ENCODE measurements at regions not wholly inside any gene's neighbourhood (a gene's known extent, or its start where the extent isn't known, plus 50 kb on each side); places are given as distances from the start of the nearest gene placed in this dataset.
"Not testable (repeated sequence)": the region's sequence is repeated elsewhere in the genome, so short reads cannot be mapped to it uniquely, and the experiment has no call there.

DNA sequence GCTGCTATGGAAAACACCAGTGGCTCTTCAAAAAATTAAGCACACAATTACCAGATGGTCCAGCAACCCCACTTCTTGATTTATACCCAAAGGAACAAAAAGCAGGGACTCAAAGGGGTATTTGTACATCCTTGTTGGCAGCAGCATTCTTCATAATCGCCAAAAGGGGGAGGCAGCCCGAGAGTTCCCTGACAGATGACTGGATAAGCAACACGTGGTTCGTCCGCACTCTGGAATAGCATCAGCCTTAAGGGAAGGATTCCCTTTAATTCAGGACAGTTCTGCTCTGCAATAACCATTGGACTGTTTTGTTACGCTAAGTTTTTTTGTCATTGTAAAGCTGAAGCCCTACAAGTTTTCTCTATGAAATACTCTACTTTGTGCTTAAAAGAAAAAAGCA lies 76.7 kb upstream of the TWIST2 start:
- no peak for DNase-seq

DNA sequence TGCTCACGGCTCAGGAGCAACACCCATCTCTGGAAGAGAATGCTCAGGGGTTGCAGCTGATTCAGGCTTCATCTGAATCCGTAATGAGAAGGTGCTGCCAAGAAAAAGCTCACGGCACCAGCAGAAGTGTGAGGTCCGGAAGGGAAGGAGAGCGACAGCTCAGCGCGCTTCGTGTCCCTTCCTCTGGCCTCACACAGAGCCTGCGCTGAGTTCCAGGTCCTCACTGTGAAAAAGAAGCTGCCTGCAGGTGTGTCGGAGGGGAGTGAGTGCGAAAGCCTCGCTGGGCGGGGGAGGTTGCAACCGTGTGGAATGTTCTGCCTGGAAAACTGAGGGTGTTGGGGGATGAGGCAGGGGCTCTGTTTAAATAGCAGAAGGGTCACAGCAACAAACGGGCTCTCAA lies 76.2 kb upstream of the TWIST2 start:
- no peak for DNase-seq

DNA sequence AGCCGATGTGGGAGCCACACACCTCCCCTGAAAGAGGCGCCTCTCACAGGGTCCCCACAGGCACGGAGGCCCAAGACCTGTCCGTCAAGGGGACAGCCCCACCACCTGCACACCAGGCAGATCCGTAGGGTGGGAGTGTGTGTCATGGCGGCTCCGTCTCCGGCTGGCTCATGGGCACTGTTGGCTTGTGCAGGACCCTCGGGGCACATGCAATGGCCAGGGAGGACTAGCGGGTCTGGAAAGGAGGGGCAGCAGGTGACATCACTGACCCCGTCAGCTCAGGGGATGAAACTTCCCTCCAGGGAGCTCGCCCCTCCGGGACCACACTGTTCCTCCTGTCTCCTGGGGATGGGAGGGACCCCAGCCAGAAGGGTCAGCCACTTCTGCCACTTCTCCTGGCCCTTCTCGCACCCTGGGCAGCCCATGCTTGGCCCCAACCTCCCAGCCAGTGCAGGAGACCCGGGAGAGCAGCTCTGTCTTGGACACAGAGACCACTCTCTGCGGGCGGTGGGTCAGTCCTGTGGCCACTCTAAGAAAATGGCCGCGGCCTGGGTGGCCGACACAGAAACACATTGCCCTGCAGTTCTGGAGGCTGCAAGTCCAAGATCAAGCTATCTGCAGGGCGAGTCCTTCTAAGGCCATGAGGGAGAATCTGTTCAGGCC lies 75.1 kb upstream of the TWIST2 start:
- DNase-seq: no peak

DNA sequence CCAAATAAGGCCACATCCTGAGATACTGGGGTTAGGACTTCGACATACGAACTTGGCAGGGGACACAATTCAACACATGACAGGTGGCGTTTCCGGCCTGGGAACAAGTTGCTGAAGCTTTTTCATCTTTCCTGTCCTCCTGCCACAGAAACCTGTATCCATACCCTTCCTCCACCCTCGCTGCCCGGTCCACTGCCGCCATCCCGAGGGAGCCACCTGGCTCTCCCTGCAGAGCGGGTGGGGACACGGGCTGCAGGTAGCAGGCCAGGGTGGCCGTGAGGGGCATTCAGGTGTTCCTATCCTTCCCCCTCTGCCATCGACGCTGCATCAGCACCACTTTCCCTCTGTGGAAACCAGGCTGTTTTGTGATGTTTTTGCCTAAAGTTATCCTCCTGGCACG lies 74.4 kb upstream of the TWIST2 start:
- DNase-seq: no peak

DNA sequence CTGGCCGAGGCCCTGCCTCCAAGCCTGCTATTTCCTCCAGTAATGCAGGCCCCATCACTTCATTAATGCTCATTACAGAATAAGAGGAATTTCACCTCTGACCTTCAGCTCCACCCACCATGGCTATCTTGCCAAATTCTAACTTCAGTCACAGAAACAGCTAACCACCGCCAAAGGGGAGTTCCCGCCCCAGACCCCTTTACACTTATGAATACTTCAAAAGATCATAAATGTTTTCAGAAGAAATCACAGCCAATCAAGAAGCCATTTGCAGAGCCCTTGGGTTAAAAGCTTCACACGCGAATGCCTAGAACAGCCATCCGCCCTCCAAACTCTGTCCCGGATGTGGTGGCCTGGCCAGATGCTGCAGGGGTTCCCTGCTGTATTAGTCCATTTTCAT lies 73.8 kb upstream of the TWIST2 start:
- no peak for DNase-seq

DNA sequence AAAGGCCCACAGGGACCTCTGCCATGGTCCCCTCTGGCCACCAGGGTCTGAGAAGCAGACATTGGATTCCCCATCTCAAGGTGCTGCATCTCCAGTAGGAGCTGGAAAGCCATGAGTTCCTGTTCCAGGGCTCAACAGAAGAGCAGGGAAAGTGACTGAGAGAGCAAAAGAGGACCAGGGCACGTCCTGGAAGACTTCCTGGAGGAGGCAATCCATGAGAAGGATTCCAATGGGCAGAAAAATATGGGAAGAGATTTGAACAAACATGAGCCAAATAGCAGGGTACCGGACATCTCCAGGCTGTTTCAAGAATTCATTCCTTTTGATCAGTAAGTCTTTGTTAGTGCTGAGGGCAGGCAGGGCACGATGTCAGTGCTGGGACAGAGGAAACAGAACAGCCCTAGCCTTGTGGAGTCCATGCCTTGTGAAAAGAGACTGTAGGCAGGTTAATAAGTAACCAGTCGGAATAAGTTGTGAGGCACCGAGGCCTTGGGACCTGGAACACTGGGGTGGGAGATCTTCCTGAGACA lies 72.8 kb upstream of the TWIST2 start:
- no peak for DNase-seq

DNA sequence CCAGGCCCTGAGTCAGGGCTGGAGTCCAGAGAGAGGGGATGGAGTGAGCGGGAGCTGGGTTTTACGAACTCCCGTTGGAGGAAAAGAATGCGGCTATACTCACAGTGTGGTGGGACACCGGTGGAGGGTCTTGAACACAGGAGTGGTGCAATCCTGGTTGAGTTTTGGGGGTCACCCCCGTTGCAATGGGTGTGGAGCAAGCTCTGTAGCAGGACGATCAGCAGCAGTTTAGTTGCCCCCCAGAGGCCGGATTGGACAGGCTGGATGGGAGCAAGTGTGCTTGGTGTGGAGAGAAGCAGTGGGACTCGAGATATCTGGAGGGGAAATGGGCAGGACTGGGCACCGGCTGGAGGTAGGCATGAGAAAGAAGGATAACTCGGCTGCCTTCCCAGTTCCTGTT lies 72.3 kb upstream of the TWIST2 start:
- DNase-seq: no peak

DNA sequence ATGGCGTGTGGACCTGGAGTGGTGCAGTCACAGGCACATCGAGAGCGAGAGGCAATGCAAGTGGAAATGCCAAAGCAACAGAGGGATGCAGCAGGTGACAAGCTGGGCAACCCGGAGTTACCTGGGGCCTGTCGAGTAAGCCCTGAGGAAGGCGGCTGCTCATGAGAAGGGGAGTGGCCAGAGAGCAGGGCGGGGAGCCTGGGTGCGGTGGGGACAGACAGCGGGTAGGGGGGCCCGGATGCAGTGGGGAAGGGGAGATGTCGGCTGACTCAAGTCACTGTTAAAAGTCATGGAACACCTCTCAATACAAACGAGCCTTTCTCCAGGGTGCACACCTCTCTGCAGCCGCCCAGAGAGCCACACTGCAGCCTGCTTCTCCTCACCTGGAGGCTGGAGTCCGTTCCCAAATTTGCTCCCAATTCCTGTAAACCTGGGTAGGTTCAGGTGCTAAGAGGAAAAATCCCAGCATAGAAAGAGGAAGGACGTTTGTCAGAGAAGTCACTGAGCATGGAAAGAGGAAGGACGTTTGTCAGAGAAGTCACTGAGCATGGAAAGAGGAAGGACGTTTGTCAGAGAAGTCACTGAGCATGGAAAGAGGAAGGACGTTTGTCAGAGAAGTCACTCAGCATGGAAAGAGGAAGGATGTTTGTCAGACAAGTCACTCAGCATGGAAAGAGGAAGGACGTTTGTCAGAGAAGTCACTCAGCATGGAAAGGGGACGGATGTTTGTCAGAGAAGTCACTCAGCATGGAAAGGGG lies 71.7 kb upstream of the TWIST2 start:
- DNase-seq: no peak

DNA sequence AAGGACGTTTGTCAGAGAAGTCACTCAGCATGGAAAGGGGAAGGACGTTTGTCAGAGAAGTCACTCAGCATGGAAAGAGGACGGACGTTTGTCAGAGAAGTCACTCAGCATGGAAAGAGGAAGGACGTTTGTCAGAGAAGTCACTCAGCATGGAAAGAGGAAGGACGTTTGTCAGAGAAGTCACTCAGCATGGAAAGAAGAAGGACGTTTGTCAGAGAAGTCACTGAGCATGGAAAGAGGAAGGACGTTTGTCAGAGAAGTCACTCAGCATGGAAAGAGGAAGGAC lies 71.2 kb upstream of the TWIST2 start:
- DNase-seq: not testable (repeated sequence)

DNA sequence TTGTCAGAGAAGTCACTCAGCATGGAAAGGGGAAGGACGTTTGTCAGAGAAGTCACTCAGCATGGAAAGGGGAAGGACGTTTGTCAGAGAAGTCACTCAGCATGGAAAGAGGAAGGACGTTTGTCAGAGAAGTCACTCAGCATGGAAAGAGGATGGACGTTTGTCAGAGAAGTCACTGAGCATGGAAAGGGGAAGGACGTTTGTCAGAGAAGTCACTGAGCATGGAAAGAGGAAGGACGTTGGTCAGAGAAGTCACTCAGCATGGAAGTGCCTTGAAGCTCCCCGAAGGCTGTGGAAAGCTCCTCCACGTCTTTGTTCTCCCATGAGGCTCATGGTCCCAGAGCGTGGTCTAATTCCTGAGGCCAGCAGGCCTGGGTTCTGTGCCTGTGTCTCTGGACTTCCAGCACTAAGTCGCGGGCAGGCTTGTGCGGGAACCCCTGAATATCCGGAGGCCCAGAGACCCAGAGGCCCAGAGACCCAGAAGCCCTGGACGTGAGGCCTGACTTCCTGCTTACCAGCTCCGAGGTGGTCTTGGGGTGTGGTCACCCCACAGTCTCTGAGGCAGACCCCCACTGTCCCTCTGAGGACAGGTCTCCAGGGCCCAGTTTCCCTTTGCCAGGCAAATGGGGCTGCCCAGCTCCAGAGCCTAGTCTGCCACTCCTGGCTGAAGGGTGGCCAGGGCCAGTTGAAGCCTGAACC lies 70.4 kb upstream of the TWIST2 start:
- no peak for DNase-seq

DNA sequence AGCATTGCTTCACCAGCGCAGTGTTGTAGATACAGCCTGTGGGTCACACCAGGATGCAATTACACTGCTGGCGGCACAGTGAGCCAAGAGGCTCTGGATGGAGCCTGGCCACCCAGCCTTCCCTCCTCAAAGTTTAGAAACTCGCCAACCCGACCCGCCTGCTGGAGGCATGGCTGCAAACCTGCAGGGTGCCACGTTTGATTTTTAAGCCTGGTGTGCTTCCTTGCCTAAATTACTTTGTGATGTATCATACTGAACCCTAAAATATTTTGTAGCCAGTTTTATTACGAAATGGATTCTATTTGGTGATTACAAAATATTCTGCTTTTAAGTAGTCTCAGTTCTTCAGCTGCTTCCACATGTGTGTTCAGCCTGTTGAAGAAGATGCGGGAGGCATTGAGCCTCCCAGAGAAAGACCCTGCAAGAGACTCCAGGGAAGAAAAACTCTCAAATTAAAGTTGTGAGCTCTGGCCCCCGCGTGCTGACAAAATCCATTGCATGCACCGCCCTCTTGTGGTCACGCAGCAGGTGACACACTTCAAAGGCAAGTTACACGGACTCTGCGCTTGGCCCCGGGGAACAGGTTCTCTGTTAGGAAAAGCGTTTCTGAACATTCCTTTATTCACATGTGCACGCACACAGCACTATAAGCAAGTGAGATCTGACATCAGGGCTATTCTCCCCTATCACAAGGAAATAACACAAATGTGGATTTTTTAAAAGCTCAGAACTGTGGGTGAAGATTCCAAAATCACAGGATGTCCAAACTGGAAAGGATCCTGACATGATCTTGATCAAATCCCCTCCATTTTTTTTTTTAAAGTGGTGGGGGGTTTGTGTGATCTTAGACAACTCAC lies 63.0 kb upstream of the TWIST2 start:
- peak; percentile 79 for DNase-seq

DNA sequence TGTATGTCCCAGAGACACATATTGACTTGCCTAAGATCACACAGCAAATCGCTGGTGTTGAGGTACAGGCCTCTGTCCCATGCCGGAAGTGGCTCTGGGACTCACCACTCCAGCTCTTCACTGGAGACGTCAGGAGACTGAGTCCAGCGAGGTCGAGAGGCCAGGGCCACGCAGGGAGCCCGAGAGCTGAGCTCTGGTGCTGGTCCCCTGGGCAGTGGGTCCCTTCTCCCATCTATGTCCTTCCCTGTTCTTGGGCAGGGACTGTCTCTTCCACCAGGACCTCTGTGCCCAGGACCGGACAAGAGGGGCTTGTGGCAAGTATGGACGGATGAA lies 62.4 kb upstream of the TWIST2 start:
- DNase-seq: no peak

DNA sequence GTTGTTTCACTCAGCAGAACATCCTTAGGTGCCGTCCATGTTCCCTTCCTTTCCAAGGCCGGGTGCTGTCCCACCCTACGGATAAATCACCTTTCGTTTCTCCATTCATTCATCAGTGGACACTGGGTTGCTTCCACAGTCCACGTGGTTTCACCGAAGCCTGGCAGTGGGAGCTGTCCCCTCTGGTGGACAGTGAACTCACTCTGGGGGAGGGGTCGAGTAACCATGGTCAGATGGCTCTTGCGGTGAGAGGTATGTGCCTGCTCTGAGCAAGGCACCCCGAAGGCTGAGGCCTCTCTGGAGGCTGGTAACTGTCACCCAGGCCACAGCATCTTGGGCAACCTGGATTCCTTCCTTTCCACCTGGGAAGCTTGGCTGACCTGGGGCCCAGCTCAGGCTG lies 61.5 kb upstream of the TWIST2 start:
- DNase-seq: no peak

DNA sequence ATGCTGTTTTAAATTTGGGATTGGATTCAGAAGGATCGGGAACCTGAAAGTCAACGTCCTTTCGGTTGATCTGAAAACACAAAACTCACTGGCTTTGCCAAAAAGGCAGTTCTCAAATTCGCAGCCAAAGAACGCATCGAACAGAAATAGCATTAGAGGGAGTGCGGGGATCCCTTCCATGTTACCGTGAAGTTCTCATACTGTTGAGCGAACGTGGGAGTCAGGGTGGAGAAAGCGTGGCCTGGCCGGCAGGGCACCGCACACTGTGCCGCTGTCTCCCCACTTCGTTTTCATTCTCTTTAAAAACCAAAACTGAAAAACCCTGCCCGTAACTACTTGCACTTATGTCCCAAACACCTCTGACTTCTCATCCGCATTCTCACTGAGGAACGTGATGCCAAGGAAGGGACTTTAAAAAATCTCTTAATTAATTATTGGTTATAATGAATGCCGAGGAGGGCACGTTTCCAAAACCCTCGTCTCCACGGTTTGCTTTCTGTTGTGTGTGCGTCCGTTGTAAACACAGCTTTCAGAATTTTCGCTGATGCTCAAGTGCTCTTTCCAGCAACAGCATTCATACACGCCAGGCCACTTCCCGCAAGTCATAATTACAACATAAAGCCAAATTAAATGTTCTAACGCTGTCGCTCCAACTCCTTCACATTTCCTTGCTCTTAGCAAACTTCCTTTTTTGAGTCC lies 60.9 kb upstream of the TWIST2 start:
- DNase-seq: no peak

DNA sequence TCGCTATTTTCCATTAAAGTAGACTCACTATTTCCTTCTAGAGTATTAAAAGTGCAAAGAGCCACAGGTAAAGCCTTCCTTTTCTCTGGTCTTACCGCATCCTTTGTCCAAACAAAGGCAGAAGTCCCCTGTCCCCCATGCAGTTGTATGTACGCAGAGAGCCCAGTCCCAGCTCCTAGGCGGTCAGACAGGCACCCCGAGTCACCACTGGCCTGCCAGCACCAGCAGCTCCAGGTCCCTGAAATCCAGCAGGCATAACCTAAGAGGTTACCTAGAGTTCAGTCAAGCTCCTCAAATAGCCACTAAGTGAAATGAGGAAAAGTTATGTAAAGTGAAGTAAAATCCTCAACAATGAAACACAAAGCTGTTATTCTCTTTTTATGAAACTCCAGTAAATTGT lies 60.4 kb upstream of the TWIST2 start:
- DNase-seq: no peak

DNA sequence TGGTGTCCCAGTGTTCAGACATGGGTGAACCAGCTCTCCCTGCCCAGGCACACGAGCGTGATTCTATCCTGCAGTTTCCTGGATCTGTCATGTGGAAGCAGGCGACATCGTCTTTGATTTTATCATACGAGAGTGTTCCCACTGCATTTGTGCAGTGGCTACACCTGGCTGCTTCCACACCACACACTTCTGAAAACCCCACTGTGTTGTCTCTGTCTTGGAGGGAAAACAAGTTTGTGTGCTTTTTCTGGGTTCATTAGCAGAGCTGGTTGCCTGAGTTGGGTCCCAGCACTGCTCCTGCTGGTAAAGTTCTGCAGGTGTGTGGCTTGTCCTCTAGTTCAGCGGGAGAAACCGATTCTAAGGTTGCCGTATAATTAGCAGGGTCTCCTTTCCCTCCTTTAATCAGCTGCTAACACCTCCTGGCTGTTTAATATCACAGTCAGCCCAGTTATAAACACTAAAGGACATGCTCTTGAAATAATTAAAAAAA lies 58.5 kb upstream of the TWIST2 start:
- no peak for DNase-seq

DNA sequence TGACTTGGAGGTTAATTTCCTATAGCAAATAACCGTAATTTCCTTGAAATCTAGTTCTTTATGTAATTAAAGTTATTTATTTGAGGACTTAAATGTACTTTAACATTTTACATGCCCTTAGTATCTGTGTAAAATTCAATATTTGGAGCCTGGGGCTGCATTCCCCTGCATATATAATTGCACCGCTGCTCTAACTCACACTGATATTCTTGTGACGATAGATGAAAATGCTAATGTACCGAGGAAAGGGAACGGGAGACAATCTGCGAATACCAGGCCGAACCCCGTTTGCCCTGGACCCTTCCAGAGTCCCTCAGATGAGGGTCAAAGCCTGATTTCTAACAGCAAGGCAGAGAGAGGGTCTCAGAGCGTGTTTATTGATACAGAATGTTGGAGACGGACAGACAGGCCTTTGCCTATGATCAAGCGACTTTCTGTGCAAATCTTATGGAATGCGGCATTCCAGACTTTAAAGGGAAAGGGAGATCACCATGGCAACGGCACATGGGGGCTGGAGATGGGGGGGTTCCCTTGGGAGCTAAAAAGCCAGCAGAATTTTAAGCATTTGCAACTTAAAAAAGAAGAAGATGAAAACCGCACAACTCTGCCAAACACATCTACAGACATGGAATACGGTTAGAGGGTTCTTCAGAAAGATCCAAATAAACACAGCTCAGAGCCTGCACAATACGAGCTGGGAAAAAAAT lies 57.6 kb upstream of the TWIST2 start:
- DNase-seq: no peak

DNA sequence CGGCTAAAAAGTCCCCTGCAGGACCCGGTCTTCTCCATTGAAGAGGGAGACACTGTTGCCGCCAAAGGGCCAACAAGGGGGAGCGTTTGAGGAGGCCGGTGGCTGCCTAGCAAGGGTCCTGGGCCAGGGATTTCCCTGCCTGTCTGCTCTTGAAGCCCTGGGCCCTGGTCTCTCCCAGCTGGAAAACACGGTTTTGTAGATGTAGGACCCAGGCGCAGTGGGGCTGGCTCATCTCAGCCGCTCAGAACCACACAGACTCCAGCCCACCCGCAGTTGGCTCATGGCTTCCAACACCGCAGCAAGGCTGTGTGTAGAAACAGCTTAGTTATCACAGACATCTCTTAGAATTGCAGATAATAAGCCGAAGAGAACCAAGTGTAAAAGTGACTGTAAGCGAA lies 57.1 kb upstream of the TWIST2 start:
- DNase-seq: no peak

DNA sequence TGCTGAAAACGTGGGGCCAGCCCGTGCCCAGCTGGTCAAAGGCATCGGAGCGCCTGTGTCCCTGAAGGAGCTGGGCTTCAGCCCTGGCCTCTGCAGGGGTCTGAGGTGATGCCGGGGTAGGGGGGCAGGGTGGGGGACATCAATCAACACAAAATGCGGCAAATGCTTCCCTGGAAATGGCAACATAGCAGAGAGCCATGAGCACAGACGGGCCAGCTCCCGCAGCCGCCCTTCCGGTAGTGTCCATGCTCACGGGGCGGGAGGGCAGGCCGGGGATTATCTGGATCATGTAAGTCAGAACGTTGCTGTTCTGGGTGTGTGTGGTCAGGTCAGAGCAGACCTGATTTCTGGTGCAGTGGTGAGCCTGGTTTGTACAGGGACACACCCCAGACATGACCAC lies 56.5 kb upstream of the TWIST2 start:
- no peak for DNase-seq

DNA sequence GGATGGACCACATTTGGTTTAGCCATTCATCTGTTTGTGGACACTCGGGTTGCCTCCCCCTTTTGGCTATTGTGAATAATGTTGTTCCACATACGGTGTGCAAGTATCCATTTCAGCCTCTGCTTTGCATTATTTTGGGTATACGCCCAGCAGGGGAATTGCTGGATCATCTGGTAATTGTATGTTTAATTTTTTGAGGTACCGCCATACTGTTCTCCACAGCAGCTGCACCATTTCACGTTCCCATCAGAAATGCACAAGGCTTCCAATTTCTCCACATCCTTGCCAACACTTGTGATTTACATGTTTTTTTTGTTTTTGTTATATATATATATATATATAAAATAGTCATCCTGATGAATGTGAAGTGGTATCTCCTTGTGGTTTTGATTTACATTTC lies 54.6 kb upstream of the TWIST2 start:
- no peak for DNase-seq

DNA sequence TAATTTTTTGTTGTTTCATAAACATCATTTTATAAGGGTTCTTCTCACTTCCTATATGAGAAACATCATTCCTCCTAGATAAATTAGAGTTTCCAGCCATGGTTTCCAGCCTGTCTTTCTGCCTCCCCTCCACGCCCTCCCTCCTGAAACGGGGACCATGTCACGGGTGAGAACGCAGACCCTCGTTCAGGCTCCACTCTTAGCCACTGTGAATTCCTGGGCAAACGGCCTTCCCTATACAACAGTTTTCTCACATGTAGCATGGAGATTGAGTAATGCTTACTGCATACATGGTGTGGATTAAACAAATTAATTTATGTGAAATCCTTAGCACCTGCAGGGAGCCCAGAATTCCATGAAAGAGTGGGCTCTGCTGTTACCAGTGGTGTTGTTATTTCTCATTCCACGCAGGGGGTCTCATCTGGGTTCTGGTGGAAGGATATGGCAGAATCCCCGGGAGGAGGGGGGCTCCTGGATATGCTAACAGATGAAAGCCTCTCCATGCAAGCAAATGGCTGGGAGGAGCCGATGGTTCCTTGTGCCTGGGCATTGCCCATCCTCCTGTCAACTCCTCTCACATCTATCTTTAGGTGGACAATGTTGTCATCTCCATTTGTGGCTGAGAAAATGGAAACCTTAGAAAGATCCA lies 54.0 kb upstream of the TWIST2 start:
- no peak for DNase-seq
